ENCODE measurements at regions not wholly inside any gene's neighbourhood (a gene's known extent, or its start where the extent isn't known, plus 50 kb on each side); places are given as distances from the start of the nearest gene placed in this dataset.

DNA sequence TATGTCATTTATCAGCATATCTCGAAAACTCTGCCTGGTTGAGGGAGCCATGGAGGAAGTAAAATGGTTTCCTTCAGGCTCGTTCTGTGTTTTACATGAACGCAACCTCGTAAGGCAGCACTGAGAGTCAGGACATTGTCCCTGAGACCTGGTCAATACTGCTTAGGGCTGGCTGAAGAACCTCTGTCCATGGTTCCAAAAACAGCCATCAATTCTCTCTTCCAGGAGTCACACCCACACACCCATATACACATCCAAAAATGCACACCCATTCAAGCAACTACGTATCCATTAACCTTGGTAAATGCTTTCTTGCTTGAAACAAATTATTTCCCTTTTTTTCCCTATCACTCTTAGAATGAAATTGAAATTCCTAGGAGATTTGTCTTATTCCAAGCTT, 91.0 kb upstream of the CHL1 start:
- no peak overlapping the region for H3K27ac ChIP-seq (ENCODE audit: low read depth, low read length)
- H3K36me3 ChIP-seq (ENCODE audit: control insufficient read depth, low read length): no peaks in the 10 kb centered on the region
- no peaks in the 10 kb centered on the region for H3K4me1 ChIP-seq (ENCODE audit: control insufficient read depth, low read length)
- H3K79me2 ChIP-seq (ENCODE audit: control insufficient read depth, low read length): no peaks in the 10 kb centered on the region
- no peaks in the 10 kb centered on the region for H4K20me1 ChIP-seq (ENCODE audit: control insufficient read depth, insufficient read depth, low read depth, low read length)
- H3K9me2 ChIP-seq (replicated peaks; ENCODE audit: control insufficient read depth, low read length): no peaks in the 10 kb centered on the region
- no peaks in the 10 kb centered on the region for H3F3A ChIP-seq (ENCODE audit: control insufficient read depth, insufficient read depth)
- H3K4me2 ChIP-seq (ENCODE audit: low read length): no peak overlapping the region
- H3K4me3 ChIP-seq (ENCODE audit: low read length): no peak overlapping the region
- H3K27me3 ChIP-seq (ENCODE audit: control insufficient read depth, low read length): no peaks in the 10 kb centered on the region
- H3K9me3 ChIP-seq (ENCODE audit: control insufficient read depth, insufficient read depth, low read length): no peaks in the 10 kb centered on the region
- no peak for TF ChIP-seq EZH2phosphoT487 (IDR thresholded peaks at IDR 0.05; ENCODE audit: borderline replicate concordance, low read length)
- TF ChIP-seq, protein P1, sequence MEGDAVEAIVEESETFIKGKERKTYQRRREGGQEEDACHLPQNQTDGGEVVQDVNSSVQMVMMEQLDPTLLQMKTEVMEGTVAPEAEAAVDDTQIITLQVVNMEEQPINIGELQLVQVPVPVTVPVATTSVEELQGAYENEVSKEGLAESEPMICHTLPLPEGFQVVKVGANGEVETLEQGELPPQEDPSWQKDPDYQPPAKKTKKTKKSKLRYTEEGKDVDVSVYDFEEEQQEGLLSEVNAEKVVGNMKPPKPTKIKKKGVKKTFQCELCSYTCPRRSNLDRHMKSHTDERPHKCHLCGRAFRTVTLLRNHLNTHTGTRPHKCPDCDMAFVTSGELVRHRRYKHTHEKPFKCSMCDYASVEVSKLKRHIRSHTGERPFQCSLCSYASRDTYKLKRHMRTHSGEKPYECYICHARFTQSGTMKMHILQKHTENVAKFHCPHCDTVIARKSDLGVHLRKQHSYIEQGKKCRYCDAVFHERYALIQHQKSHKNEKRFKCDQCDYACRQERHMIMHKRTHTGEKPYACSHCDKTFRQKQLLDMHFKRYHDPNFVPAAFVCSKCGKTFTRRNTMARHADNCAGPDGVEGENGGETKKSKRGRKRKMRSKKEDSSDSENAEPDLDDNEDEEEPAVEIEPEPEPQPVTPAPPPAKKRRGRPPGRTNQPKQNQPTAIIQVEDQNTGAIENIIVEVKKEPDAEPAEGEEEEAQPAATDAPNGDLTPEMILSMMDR (IDR thresholded peaks at IDR 0.05; ENCODE audit: low read depth, low read length, poor library complexity, severe bottlenecking): no peak

DNA sequence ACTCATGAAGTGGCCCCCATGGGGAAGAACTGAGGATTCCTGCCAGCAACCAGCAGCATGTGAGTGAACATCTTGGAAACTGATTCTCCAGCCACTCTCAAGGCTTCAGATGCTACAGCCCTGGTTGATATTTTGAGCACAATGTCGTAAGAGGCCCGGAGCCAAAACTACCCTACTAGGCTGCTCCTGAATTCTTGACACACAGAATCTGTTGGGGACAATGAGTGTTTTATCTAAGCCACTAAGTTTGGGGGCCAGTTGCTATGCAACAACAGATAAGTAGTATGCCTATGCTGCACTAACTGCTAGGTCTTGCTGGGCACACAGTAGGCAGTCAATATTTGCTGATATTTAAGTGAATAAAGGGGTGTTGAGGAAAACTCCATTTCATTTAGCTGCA, 89.9 kb upstream of the CHL1 start:
- Histone ChIP-seq H3K9me3 (ENCODE audit: control insufficient read depth, insufficient read depth, low read length) (no peaks in the 10 kb centered on the region), H3K4me2 (ENCODE audit: low read length) (no peak overlapping the region), H3K4me1 (ENCODE audit: control insufficient read depth, low read length) (no peaks in the 10 kb centered on the region), H3K27me3 (ENCODE audit: control insufficient read depth, low read length) (no peaks in the 10 kb centered on the region), H3K27ac (ENCODE audit: low read depth, low read length) (no peak overlapping the region), H3K79me2 (ENCODE audit: control insufficient read depth, low read length) (no peaks in the 10 kb centered on the region), H3K9me2 (replicated peaks; ENCODE audit: control insufficient read depth, low read length) (no peaks in the 10 kb centered on the region), H3K36me3 (ENCODE audit: control insufficient read depth, low read length) (no peaks in the 10 kb centered on the region), H3F3A (ENCODE audit: control insufficient read depth, insufficient read depth) (no peaks in the 10 kb centered on the region), H4K20me1 (ENCODE audit: control insufficient read depth, insufficient read depth, low read depth, low read length) (no peaks in the 10 kb centered on the region), H3K4me3 (ENCODE audit: low read length) (no peak overlapping the region)
- TF ChIP-seq, protein P1 (IDR thresholded peaks at IDR 0.05; ENCODE audit: low read depth, low read length, poor library complexity, severe bottlenecking): no peak
- no peak for TF ChIP-seq EZH2phosphoT487 (IDR thresholded peaks at IDR 0.05; ENCODE audit: borderline replicate concordance, low read length)

DNA sequence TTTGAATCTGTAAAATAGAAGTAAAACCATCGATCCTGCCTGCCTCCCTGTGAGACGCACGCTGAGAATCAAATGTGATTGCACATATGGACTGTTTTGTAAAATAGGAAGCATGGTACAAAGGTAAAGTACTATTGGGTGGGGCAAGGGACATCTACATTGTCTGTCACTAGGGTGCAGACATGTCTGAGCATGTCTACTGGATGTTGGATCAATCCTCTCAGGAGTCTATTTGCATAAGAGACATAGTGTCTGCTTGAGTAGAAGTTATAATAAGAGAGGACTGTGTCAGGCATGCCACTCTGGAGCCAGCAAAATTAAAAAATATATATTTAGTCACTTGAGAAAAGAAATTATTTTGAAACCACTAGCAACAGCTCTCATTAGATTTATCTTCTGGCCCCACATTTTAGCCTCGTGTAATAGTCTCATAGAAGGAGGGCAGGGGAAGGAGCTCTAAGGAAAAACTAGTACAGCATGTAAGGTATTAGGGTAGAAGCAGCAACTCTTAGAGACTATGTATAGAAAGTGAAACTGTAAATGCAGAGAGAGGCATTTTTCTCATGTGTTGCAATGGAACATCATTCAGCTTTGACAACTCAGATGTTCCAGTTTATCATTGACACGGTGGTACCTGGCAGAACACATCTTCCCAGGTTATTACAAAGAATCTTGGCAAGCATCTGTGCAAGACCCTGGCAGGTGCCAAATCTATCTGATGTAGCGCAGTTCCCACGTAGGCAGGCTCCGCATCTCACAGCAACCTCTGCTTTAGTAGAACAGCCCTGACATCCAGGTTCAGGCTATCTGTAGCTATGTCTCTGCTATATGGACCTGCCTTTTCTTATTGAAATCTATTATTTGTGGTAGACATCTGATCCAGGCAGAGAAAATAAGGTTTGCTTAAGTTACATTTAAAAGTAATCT, 85.2 kb upstream of the CHL1 start:
- Histone ChIP-seq H3K4me2 (ENCODE audit: low read length) (no peak overlapping the region), H3K9me3 (ENCODE audit: control insufficient read depth, insufficient read depth, low read length) (no peaks in the 10 kb centered on the region), H3K79me2 (ENCODE audit: control insufficient read depth, low read length) (no peaks in the 10 kb centered on the region)

More for the DNA sequence above, 85.2 kb upstream of the CHL1 start:
- Histone ChIP-seq H3K9me2 (replicated peaks; ENCODE audit: control insufficient read depth, low read length) (no peaks in the 10 kb centered on the region), H4K20me1 (ENCODE audit: control insufficient read depth, insufficient read depth, low read depth, low read length) (no peaks in the 10 kb centered on the region), H3K4me3 (ENCODE audit: low read length) (no peak overlapping the region), H3K4me1 (ENCODE audit: control insufficient read depth, low read length) (no peaks in the 10 kb centered on the region), H3F3A (ENCODE audit: control insufficient read depth, insufficient read depth) (no peaks in the 10 kb centered on the region), H3K27me3 (ENCODE audit: control insufficient read depth, low read length) (no peaks in the 10 kb centered on the region), H3K36me3 (ENCODE audit: control insufficient read depth, low read length) (no peaks in the 10 kb centered on the region), H3K27ac (ENCODE audit: low read depth, low read length) (no peak overlapping the region)
- TF ChIP-seq, protein P1 (IDR thresholded peaks at IDR 0.05; ENCODE audit: low read depth, low read length, poor library complexity, severe bottlenecking): no peak
- no peak for TF ChIP-seq EZH2phosphoT487 (IDR thresholded peaks at IDR 0.05; ENCODE audit: borderline replicate concordance, low read length)
